ENCODE measurements at regions not wholly inside any gene's neighbourhood (a gene's known extent, or its start where the extent isn't known, plus 50 kb on each side); places are given as distances from the start of the nearest gene placed in this dataset.

DNA sequence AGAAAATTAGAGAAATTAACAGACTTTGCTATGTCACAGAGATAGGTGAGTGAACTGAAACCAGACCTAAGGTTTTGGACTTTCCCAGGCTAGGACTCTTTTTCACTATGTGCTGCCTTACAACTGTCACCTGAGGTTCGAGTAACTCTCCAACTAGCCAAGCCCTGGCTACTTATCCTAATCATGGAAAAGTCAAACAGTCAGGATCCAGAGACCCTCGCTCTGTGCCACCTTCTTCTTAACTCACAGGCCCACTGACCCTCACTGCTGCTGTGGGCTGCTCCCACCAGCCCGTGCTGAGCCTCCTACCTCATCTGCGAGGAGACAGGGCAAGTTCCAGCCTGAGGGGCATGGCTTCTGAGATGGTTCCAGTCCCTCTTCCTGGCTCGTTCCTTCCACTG lies 211.4 kb upstream of the KLF14 start:
- no peak for DNase-seq
- Histone ChIP-seq H3K9me3 (ENCODE audit: control insufficient read depth, low read length) (no peaks in the 10 kb centered on the region), H3K27me3 (ENCODE audit: control insufficient read depth, insufficient read depth) (no peaks in the 10 kb centered on the region), H3K27ac (ENCODE audit: low read length) (no peak overlapping the region), H3K4me1 (ENCODE audit: control insufficient read depth, insufficient read depth, low read length) (peaks cover 7% of the 10 kb centered on the region), H3K4me3 (ENCODE audit: low read length) (no peak overlapping the region)
- intact Hi-C loops (cut with DNase I) = no loop called here
- ATAC-seq = no peak
- 86% methylated on average over 5 of the region's 5 CpGs for WGBS

GRCh38 chr7:130946114-130946513 lies 212.1 kb upstream of the KLF14 start:
- intact Hi-C loops (cut with DNase I) = no loop called here
- no peaks in the 10 kb centered on the region for H3K27me3 ChIP-seq (ENCODE audit: control insufficient read depth, insufficient read depth)
- H3K4me3 ChIP-seq (ENCODE audit: low read length) = no peak overlapping the region
- H3K27ac ChIP-seq (ENCODE audit: low read length) = no peak overlapping the region
- H3K9me3 ChIP-seq (ENCODE audit: control insufficient read depth, low read length) = no peaks in the 10 kb centered on the region
- DNase-seq (peak in 1 of 3 donors; percentile 35), ATAC-seq (no peak)
- H3K4me1 ChIP-seq (ENCODE audit: control insufficient read depth, insufficient read depth, low read length) = peaks cover 5% of the 10 kb centered on the region
- WGBS = 87% methylated on average over 1 of the region's 1 CpG

DNA sequence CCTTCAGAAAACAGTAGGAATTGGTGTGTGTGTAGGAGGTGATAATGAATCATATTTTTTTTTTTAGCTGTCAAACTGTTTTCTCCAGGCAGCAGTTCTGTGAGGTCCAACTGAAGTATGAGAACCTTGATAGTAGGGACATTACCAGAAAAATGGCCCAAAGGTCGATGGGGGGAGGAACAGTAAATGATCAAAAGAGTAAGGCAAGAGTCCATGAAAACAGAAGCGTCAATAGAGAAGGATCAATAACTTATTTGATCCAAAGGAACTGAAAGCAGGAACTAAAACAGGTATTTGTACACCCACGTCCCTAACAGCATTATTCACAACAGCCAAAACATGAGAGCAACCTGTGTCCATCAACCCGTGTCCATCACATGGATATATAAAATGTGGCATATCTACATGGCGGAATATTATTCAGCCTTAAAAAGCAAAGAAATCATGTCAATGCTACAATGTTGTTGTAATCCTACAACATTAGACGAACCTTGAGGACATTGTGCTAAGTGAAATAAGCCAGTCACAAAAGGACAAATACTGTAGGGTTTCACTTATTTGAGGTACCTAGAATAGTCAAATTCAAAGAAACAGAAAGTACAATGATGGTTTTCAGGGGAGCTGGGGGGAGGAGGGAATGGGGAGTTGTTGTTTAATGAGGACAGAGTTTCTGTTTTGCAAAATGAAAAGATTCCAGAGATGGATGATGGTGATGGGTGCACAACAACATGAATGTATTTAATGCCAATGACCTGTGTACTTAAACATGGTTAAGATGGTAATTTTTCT lies 214.0 kb upstream of the KLF14 start:
- no peak overlapping the region for H3K4me3 ChIP-seq (ENCODE audit: low read length)
- no peak overlapping the region for H3K27ac ChIP-seq (ENCODE audit: low read length)
- 91% methylated on average over 6 of the region's 6 CpGs for WGBS
- no peaks in the 10 kb centered on the region for H3K9me3 ChIP-seq (ENCODE audit: control insufficient read depth, low read length)
- ATAC-seq = no peak
- H3K27me3 ChIP-seq (ENCODE audit: control insufficient read depth, insufficient read depth) = no peaks in the 10 kb centered on the region
- peaks cover 9% of the 10 kb centered on the region for H3K4me1 ChIP-seq (ENCODE audit: control insufficient read depth, insufficient read depth, low read length)
- intact Hi-C loops (cut with DNase I) = no loop called here
- DNase-seq = no peak

DNA sequence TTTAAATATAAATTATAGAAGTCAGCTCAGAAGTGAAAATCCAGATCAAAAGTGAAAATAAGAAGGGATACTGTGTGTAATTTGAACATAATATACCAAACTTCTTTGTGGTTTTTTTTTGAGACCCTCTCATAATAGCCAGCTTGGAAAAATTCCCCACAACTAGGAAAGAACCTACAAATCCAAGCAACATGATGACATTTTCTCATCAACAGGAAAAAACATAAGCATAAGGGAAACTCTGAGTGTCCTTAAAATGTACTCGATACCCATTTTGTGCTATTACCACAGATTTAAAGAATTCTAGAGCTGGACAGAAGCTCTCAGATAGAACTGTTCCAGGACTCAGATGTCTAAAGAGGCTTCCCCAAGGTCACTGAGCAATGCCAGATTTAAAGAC lies 214.8 kb upstream of the KLF14 start:
- peaks cover 9% of the 10 kb centered on the region for H3K4me1 ChIP-seq (ENCODE audit: control insufficient read depth, insufficient read depth, low read length)
- H3K9me3 ChIP-seq (ENCODE audit: control insufficient read depth, low read length) = no peaks in the 10 kb centered on the region
- 72% methylated on average over 1 of the region's 1 CpG for WGBS
- ATAC-seq (no peak), DNase-seq (no peak)
- H3K27ac ChIP-seq (ENCODE audit: low read length) = no peak overlapping the region
- H3K27me3 ChIP-seq (ENCODE audit: control insufficient read depth, insufficient read depth) = no peaks in the 10 kb centered on the region
- H3K4me3 ChIP-seq (ENCODE audit: low read length) = no peak overlapping the region
- intact Hi-C loops (cut with DNase I) = no loop called here

DNA sequence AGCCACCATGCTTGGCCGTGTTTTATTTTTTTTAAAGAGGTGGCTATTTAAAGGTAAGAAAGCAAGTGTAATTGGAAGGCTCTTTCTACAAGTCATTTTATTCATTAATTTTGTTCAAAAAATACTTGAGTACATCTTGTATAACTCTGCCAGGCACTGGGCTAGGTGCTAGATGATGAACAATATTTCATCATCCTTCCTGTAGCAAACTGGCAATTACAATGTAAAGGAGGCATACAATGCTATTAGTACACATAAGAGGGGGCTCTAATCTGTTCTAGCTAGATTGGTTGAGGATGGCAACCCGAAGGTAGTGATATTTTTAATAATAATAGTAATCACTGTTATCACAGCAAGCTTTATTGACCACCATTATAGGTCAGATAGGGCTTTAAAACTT lies 215.5 kb upstream of the KLF14 start:
- WGBS = 94% methylated on average over 2 of the region's 2 CpGs
- DNase-seq (no peak), ATAC-seq (no peak)
- no peaks in the 10 kb centered on the region for H3K9me3 ChIP-seq (ENCODE audit: control insufficient read depth, low read length)
- intact Hi-C loops (cut with DNase I) = no loop called here
- H3K4me3 ChIP-seq (ENCODE audit: low read length) = no peak overlapping the region
- no peaks in the 10 kb centered on the region for H3K27me3 ChIP-seq (ENCODE audit: control insufficient read depth, insufficient read depth)
- H3K4me1 ChIP-seq (ENCODE audit: control insufficient read depth, insufficient read depth, low read length) = peaks cover 9% of the 10 kb centered on the region
- no peak overlapping the region for H3K27ac ChIP-seq (ENCODE audit: low read length)

DNA sequence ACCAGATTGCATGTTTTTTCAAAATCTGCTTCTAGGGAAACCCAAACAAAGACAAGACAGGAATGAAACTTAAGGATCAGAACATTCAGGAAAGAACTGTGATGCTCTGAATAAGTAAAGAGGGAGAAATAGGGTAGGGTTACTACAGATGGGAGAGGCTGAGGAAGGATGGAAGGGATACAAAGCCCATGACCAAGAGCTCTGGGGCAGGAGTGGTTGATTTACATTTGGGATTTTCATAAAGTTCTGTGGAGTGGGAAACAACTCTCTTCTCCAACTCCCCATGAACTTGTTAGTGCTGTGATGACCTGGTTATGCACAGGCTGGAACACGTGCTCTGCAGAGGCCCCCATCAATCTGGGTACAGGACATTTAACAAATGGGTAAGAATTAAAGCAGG lies 216.0 kb upstream of the KLF14 start:
- ATAC-seq (no peak), DNase-seq (no peak)
- H3K9me3 ChIP-seq (ENCODE audit: control insufficient read depth, low read length) = no peaks in the 10 kb centered on the region
- no peak overlapping the region for H3K27ac ChIP-seq (ENCODE audit: low read length)
- WGBS = 82% methylated on average over 1 of the region's 1 CpG
- H3K27me3 ChIP-seq (ENCODE audit: control insufficient read depth, insufficient read depth) = no peaks in the 10 kb centered on the region
- H3K4me3 ChIP-seq (ENCODE audit: low read length) = no peak overlapping the region
- intact Hi-C loops (cut with DNase I) = no loop called here
- H3K4me1 ChIP-seq (ENCODE audit: control insufficient read depth, insufficient read depth, low read length) = peaks cover 9% of the 10 kb centered on the region

- peaks cover 5% of the 10 kb centered on the region for H3K4me1 ChIP-seq (ENCODE audit: control insufficient read depth, insufficient read depth, low read length)
- ATAC-seq = no peak
- no peaks in the 10 kb centered on the region for H3K9me3 ChIP-seq (ENCODE audit: control insufficient read depth, low read length)
- peak overlapping the region; percentile 17 for H3K27ac ChIP-seq (ENCODE audit: low read length)
- no peak overlapping the region for H3K4me3 ChIP-seq (ENCODE audit: low read length)
- no peaks in the 10 kb centered on the region for H3K27me3 ChIP-seq (ENCODE audit: control insufficient read depth, insufficient read depth)
- intact Hi-C loops (cut with DNase I) = no loop called here
- DNase-seq = no peak
- 95% methylated on average over 6 of the region's 6 CpGs for WGBS
Observed at GRCh38 chr7:130950741-130951140, 216.7 kb upstream of the KLF14 start.

GRCh38 chr7:130951303-130951975 lies 217.4 kb upstream of the KLF14 start:
- Histone ChIP-seq H3K9me3 (ENCODE audit: control insufficient read depth, low read length) (no peaks in the 10 kb centered on the region), H3K27me3 (ENCODE audit: control insufficient read depth, insufficient read depth) (no peaks in the 10 kb centered on the region), H3K27ac (ENCODE audit: low read length) (no peak overlapping the region), H3K4me3 (ENCODE audit: low read length) (no peak overlapping the region), H3K4me1 (ENCODE audit: control insufficient read depth, insufficient read depth, low read length) (peaks cover 8% of the 10 kb centered on the region)
- intact Hi-C loops (cut with DNase I) = no loop called here
- ATAC-seq (peak; percentile 18 to 32), DNase-seq (no peak)
- WGBS = 94% methylated on average over 14 of the region's 14 CpGs

- 90% methylated on average over 16 of the region's 16 CpGs for WGBS
- Histone ChIP-seq H3K27ac (ENCODE audit: low read length) (no peak overlapping the region), H3K4me1 (ENCODE audit: control insufficient read depth, insufficient read depth, low read length) (peaks cover 12% of the 10 kb centered on the region), H3K4me3 (ENCODE audit: low read length) (no peak overlapping the region), H3K27me3 (ENCODE audit: control insufficient read depth, insufficient read depth) (no peaks in the 10 kb centered on the region), H3K9me3 (ENCODE audit: control insufficient read depth, low read length) (no peaks in the 10 kb centered on the region)
- DNase-seq = no peak
- ATAC-seq = no peak
- intact Hi-C loops (cut with DNase I) = no loop called here
Observed at GRCh38 chr7:130951976-130952876, 218.2 kb upstream of the KLF14 start.

DNA sequence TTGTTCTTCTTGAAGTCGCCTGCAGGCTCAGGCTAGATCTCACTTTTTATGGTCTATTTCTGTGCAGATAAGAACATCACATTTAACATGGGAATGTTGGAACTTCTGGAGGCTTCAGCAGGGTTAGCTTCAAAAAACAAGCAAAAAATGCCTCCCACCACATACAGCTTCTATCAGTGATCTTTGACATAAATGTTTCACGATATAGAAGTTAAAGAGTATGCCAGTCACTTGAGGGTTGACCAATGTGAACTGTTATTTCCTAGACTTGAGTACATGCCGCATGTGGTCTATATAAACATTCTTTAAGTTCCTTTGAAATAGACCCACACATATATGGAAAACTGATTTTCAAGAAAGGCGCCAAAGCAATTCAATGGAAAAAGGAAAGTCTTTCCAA lies 219.2 kb upstream of the KLF14 start:
- no peaks in the 10 kb centered on the region for H3K9me3 ChIP-seq (ENCODE audit: control insufficient read depth, low read length)
- intact Hi-C loops (cut with DNase I) = no loop called here
- no peaks in the 10 kb centered on the region for H3K27me3 ChIP-seq (ENCODE audit: control insufficient read depth, insufficient read depth)
- no peak overlapping the region for H3K4me3 ChIP-seq (ENCODE audit: low read length)
- peaks cover 15% of the 10 kb centered on the region for H3K4me1 ChIP-seq (ENCODE audit: control insufficient read depth, insufficient read depth, low read length)
- WGBS = 80% methylated on average over 4 of the region's 4 CpGs
- no peak overlapping the region for H3K27ac ChIP-seq (ENCODE audit: low read length)
- DNase-seq = no peak
- ATAC-seq = no peak
